CD4-positive, alpha-beta T cell treated with Interleukin-12 subunit alpha and Interleukin-12 subunit beta, for 1 hour (primary cell): ENCODE measurements at regions not wholly inside any gene's neighbourhood (a gene's known extent, or its start where the extent isn't known, plus 50 kb on each side); places are given as distances from the start of the nearest gene placed in this dataset.

Experiments
- DNase-seq: peaks from one replicate; pipeline ENCODE4 v3.0.0-alpha.2; 2020

DNA sequence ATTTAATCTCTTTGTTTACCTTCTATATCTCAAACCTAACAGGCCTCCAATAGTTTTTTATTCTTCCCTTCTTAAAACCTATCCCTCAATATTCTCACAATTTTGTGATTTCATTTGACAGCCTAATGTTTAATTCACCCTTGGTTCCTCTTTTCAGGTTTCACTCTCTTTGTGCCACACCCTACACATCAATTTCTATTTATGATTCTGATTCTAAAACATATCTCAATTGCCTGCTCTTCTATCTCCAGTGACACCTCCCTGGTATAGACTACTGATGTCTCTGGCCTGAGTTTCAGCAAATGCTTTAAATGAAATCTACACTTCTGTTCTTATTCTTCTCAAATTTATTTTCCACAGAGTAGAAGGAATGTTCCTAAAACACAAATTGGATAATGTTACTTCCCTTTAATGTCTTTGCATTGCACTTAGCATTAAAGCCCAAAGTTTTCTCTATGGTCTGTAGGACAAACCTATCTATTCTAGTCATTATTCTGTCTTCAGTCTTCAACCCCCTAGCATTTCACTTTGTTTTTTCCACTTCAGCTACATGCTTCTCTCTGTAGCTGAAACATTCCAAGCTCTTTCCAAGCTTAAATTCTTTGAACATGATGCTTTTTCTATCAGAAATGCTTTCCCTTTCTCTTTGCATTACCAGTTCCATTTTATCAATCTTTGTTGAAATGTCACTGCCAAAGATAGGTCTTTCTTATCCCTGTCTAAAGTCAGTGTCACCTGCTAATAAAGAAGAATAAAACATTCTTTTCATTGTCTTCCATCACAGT, 622.0 kb downstream of the CENPC start:
- no peak for DNase-seq

- DNase-seq, result no peak
These were observed 623.9 kb downstream of the CENPC start for GRCh38 chr4:66921433-66921832.

- no peak for DNase-seq
These were observed 624.8 kb downstream of the CENPC start for GRCh38 chr4:66920514-66920913.

DNA sequence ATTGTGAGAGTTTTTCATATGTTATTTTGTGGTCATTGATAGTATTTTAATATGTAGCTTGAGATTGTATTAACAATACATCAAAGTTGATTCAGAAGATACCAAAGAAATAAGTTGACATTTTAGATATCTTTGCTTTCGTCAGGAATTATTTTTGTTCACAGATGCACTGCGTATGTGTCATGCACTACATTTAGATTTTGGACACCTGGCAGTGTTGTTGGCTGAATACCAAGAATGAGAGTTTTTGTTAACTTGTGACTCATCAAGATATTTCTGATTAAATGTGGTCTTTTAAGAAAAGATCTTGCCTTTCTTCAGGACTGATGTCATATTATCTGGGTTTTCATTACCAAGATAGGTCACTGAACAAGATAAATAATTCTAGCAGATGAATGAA, 633.4 kb downstream of the CENPC start:
- DNase-seq, result no peak

DNA sequence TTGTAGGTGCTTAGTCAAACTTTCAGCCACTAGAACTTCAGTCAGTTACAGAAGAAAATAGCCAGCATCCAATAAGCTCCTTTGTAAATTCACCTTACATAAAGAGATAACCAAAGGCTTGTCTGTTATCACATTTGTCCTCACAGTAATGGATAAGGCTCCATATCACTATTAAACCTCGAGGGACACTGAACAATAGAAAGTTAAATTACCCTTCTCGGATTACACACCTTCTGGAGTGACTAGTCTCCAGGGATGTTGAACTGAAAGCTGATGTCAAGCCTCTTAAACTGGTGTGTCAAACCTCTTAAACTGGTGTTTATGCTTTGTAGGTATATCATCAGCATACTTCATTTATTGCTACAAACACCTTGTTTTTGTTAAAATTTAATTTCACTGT, 639.0 kb downstream of the CENPC start:
- DNase-seq, result no peak

GRCh38 chr4:66899422-66900065, 645.8 kb downstream of the CENPC start:
- DNase-seq, result no peak

DNA sequence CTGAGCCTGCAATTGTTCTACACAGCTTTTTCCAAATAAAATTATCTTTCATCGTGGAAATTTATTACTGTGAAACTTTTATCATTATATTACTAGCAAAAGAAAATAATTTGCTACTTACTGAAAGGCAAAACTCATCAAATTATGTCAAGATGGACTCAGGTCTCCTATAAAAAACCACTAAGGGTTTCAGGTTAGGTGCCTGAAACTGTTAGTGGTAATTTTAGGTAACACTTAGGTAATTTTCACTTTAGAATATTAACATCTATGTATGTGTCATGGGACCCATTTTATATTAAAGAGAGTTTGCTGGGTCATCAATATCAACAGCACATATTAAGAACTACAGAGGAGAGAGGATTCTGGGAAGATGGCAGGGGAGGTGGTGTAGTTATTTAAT, 651.5 kb downstream of the CENPC start:
- DNase-seq, result no peak

DNA sequence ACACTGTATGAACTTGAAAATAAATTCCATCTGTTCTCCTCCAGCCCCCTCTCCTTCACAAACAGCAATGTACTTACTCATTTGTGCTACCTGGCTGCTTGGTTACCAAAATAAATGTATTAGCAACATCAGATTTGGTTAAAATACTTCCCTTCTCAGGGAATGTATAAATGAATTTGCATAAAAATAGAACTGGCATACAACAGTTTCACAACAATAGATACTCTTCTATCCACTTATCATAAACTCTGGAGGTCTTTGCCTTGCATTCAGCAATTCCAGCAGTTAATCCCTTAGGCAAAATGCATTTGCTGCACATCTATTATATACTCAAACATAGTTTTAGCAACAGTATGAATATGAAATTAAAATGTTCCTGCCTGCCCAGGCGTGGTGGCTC, 658.2 kb downstream of the CENPC start:
- no peak for DNase-seq

DNA sequence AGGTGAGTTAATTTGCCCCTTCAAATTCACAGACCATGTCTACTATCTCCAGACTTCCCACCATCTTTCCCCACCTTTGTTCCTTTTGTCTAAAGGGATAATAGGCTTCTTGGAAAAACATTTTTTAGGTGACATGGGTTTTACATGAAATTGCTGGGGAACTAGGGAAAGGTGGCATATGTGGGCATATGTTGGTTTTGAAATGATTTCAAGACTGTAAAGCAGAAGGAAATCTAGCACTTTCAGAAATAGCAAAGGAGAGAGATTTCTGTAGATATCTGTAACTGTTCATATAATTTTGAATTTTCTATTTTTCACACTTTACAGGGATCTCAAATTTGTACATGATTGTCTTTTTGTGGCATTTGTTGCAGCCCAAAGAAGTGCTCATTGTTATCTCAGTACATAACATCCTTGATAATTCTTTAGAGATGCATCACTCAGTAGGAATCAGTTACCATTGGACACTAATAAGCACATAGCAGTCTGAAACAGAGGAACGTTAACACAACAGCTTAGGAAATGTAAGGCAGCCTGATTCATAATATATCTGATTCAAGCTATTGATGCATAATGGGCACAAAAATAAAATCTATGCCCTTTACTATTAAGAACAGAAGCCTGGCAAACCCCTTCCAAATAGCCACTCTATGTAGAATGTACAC, 659.7 kb downstream of the CENPC start:
- DNase-seq, result no peak

GRCh38 chr4:66876946-66877345, 668.4 kb downstream of the CENPC start:
- no peak for DNase-seq

DNA sequence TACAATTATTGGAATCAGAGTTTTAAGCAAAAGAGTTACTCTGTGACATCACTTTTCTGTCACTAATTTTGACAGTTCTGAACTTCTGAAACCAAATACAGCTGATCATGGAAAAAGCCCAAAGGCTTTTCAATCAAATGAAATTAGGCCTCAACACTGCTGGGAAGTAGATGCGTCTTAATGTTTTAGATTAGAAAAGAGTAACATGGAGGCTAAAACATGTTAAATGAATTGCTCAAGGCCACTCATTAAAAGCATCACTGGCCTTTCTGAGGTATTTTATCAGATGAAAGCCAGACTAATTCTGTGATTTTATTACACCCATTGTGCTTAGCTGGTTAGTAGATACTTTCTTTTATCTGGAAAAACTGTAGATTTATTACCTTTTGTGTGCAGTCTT, 672.6 kb downstream of the CENPC start:
- no peak for DNase-seq

DNA sequence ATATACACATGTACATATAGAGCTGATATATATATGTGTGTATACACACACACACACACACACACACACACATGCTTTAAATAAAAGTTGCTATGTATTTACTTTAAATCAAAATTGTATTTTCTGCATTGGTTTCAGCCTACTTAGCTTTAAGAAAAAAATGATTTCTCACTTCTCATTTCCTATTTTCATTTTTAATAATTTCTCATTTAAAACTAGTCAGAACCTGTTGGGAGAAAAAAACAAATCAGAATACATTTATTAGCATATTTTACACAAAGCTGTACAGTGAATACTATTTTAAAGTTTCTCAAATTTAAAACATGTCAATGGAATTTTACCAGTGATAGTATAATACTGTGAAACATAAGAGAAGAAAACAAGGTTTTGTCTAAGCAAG, 681.8 kb downstream of the CENPC start:
- no peak for DNase-seq

DNA sequence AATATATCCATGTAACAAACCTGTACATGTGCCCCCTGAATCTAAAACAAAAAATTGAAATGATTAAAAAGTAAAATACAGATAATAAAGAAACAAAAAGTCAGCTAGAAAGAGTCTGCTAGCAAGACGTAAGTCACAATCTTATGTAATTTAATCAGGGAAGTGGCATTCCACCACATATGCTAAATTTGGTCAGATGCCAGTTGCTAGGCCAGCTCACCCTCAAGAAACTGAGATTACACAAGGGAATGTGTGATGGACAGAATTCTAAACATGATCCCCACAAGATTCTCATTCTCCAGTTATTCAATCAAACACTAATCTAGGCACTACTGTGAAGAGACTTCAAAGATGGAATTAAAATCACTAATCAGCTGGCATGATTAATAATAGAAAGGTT, 689.3 kb downstream of the CENPC start:
- no peak for DNase-seq

GRCh38 chr4:66853845-66854244, 691.5 kb downstream of the CENPC start:
- DNase-seq, result no peak

- no peak for DNase-seq
These were observed 692.5 kb downstream of the CENPC start for GRCh38 chr4:66852843-66853242.

DNA sequence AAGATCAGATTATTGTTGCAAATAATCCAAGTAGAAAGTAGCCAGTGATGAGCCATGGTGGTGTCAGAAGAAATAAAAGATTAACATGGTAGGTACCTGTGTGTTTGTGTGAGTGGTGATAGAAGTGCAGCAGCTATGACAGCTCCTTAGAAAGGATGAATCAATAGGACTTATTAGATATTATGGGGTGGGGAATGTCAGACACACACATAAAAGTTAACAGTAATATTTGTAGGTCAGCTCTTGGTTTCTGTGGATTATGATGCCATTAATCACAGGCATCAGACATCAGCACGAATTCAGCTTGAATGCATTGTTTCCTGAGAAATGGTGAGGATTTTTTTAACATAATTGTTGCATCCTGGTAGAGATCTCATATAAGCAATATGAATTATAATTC, 695.7 kb downstream of the CENPC start:
- no peak for DNase-seq

DNA sequence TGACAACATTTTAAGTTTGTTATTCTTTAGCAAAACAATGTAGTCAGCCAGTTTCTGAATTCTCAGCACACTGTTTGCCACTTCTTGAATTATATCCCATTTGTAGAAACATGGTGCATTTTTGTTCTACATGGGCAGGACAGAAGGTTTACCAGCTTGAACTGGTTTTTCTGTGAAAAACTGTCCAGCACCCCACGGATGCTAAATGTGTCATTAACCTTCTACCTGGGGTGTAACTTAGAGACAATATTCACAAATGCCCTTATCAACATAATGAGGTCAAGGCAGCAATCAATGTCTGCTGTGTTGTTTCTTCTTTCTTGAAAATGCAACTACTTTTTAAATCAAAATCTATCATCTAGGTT, 702.6 kb downstream of the CENPC start:
- no peak for DNase-seq

DNA sequence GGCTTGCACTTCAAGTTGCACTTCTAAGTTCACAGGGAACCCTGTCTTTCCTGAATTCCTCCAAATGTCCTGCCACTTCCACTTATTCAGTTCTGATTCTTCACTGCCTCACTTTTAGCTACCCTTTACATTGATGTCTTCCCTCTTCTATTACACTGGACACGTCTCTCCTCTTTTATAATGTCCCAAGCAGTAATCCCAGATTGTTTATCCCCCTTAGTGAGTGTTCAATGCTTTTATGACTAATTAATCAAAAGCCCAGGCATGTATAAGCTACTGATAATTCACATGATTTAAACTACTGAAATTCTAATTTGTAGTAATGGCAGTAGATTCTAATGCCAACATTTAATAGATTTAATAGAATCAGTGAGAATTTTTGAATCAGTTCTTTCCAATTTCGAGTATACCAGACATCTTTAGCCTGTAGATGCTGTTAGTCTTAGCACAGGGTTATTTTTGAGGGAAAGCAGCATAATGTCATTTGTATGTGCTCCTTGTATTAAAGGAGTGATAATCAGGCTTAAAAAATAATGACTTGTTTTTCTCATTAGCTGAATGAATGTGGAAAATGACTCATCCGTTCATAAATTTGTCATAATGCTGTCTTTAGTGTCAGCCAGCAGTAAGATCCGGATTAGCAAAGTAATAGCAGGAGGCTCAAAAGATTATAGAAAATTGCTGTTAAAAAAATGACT, 703.1 kb downstream of the CENPC start:
- no peak for DNase-seq

DNA sequence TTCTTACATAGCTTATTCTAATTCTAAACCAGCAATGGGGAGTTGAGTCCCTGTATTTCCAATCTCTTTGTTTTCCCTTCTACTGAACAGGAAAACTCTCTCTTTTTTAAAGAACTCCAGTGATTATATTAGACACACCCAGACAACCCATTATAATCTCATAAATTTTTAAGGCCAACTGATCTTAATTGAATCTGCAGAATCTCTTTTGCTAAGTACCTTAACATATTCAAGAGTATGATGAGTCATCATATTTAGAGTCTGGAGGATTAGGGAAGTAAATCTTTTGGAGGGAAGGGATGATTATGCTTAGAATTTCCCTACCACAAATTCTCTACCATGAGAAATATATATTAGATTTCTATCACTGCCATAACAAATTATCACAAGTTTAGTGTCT, 705.1 kb downstream of the CENPC start:
- no peak for DNase-seq

DNA sequence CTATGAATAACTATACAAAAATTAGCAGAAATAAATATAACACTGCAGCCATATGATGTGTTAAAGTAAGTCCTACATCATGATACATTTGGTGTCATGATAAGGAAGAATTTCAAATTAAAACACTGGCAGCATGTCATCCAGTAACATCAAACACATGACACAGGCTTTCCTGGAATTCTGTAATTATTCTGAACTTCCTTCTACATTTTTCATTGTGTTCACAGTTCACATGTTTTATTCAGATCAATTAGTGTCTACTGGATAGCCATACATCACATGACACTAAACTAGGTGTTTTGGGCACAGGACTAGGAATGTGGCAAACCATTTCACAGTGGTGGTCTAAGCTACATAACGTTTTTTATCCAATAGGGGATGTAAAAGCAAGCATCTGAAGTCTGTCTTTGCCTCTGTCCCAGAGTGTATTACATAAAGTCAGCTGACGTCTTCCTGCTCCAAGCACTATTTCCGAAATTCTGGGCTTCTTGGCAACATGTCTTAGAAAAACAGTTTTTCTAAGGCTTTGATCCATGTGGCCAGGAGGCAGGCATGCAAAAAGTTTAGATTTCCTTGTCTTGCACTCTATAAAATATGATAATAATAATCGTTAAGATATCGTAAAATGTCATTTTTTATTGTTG, 707.9 kb downstream of the CENPC start:
- no peak for DNase-seq

DNA sequence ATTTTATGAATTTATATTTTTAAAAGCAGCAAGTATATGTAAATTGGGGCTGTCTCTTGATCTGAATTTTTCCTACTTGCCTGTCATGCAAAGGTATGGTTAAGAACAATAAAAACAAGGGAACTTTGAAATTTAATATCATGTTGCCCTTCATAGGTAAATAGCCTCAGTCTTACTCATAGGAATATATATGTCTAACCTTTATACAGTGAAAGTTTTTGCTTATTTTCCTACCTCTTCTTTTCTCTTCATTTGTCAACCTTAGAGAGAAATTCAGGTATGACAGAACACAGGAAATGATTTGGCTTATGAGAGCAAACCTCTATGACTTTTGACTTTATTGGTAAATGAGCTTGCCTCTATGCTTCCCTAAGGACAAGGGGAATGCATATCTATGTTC, 716.0 kb downstream of the CENPC start:
- DNase-seq, result no peak

DNA sequence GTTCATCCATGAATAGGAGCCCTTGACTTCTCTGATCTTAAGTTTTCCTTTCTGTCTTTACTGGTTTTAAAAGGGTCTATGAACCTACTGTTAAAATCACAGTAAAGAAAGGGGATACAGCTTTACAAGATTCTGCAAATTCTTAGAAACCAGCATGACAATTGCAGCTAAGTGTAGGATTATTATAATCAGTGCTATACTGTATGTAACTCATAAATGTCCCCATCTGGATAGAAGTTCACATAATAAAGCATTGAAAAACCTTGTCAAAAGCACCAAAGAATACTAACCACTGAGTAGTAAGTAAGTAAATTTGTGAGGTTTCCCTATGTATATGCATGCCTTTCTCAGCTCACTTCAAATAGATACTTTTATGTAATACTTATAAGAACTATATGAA, 724.6 kb downstream of the CENPC start:
- no peak for DNase-seq

DNA sequence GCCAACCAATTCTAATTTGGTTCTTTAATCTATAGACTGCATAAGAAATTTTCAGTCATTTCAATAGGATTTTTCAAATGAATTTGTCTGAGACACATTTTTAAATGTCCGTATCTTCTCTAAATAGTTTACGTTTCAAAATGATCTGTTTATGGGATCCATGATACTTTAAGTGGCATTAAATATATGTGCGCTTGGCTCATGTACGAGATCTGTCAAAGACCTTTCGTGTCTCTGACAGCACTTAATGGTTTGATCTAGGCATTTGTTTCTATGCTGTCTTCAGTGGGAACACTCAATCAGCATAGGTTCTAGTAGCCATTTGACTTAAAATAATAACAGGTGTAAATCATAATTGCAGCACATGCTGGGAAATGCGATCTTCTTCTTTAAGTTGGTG, 731.0 kb downstream of the CENPC start:
- DNase-seq, result no peak
